Activated T-helper 1 cell treated with anti-CD3 and anti-CD28 coated beads, Interleukin-12 subunit alpha, Interleukin-12 subunit beta, Interleukin-2, Interleukin-4 antibody, amounts not matched to agents 30 ng/mL and 10 ng/mL and 1 ng/mL, durations not matched to agents 14 hours and 24 hours and 36 hours (primary cell): ENCODE measurements at regions not wholly inside any gene's neighbourhood (a gene's known extent, or its start where the extent isn't known, plus 50 kb on each side); places are given as distances from the start of the nearest gene placed in this dataset.

Experiments used
- DNase-seq: peaks from one replicate; pipeline ENCODE4 v3.0.0; 2021; ENCODE audit warnings: low spot score
- H3K27ac Mint-ChIP-seq: one replicate; pipeline ENCODE4 v1.8.0; 2021; ENCODE audit warnings: mild to moderate bottlenecking, mixed read lengths
- H3K27me3 Mint-ChIP-seq: one replicate; pipeline ENCODE4 v1.8.0; 2022; ENCODE audit warnings: mild to moderate bottlenecking, moderate library complexity, mixed read lengths; ENCODE audit not compliant: insufficient read depth
- H3K36me3 Mint-ChIP-seq: one replicate; pipeline ENCODE4 v1.8.0; 2021; ENCODE audit warnings: low read depth, mixed read lengths
- H3K4me1 Mint-ChIP-seq: one replicate; pipeline ENCODE4 v1.8.0; 2021; ENCODE audit warnings: low read depth, mixed read lengths
- H3K4me3 Mint-ChIP-seq: one replicate; pipeline ENCODE4 v1.8.0; 2021; ENCODE audit warnings: mild to moderate bottlenecking, moderate library complexity, mixed read lengths
- H3K9me3 Mint-ChIP-seq: one replicate; pipeline ENCODE4 v1.8.0; 2021; ENCODE audit warnings: mixed read lengths
- intact Hi-C: fragments of 100-400 bp; cut with micrococcal nuclease; formaldehyde crosslinking; loops from one replicate; pipeline ENCODE4 v1.15.1; 2024

DNA sequence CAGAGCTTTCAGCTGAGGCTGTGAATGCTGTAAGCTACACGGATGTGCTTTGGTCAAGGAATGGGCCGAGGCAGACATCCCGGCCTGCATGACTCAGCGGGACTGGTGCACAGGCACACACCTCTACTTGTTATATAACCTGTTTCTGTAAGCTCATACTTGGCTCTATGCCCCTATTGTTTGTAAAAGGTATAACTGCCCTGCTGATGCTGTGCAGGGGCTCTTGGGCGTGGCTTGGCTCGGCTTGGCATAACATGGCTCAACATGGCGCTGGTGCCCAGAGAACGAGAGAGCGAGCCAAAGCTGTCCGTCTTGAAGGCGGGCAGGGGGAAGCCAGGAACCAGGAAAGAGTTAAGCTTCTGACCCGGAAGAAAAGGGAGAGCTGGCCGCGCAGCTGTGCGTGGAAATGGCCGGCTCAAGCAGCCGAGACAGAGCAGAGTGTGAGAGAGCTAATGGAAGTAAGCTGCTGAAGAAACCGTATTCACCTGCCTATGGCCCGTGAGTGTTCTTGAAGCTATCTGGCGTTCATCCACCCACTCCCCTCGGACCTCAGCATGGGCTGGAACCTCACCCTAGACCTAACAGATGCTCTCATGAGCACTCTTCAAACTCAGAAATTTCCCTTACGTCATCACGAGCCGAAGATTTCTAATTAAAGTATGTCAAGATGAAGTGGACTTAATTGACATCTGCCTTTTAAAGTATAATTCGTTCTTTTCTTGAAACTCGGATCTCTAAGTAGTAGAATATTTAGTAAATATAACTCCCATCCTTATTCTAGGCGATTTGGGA lies 286.3 kb upstream of the AGA start:
- H3K4me3 Mint-ChIP-seq = no peak overlapping the region
- intact Hi-C loops = no loop called here
- no peak overlapping the region for H3K27ac Mint-ChIP-seq
- no peak for DNase-seq
- no peaks in the 10 kb centered on the region for H3K36me3 Mint-ChIP-seq
- H3K9me3 Mint-ChIP-seq = no peaks in the 10 kb centered on the region
- H3K4me1 Mint-ChIP-seq = no peaks in the 10 kb centered on the region
- no peaks in the 10 kb centered on the region for H3K27me3 Mint-ChIP-seq

DNA sequence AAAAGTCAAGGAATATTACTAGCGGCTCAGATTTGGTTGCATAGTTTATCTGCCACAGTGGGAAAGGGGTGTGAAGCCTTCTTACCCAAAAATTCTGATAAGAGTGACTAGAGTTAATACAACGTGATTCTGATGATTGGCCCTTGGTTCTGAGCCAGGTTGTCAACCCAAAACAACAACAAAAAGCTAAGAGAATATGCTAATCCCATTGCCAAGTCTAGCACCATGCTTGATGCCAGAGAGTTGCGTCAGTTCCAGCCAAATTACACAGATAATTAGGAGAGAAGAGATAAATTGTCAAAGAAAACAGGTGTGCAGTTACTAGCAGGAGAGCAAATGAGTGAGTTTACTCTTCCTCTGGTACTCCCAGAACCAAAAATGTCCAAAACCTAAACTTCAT lies 287.4 kb upstream of the AGA start:
- Mint-ChIP-seq H3K9me3 (no peaks in the 10 kb centered on the region), H3K27me3 (no peaks in the 10 kb centered on the region), H3K27ac (no peak overlapping the region), H3K4me1 (no peaks in the 10 kb centered on the region), H3K36me3 (no peaks in the 10 kb centered on the region), H3K4me3 (no peak overlapping the region)
- intact Hi-C loops = no loop called here
- no peak for DNase-seq

DNA sequence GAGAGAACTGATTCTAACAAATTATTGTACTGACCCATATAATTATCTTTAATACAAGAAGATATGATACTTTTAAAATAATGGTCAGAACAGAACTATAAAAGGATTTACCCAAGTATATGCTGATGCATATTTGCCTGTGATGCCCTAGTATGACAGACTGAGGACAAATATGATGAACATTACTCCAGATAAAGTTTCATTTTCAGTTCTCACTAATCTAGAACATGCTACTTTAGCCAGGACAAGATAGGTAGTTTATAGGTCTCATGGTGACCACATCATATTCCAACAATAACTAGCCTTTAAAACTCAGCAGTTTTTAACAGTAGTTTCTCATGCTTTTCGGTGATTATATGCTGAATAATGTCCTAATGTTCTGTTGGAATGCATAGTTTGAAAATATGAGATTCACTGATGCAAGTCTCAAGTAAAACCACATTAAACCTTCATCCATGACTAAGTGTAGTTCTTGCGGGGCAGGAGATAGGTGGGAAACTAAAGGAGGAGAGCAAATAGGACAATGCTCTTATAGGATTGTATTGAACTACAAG lies 295.2 kb upstream of the AGA start:
- H3K27me3 Mint-ChIP-seq = no peaks in the 10 kb centered on the region
- no peaks in the 10 kb centered on the region for H3K36me3 Mint-ChIP-seq
- DNase-seq = no peak
- H3K27ac Mint-ChIP-seq = no peak overlapping the region
- H3K4me3 Mint-ChIP-seq = no peak overlapping the region
- H3K9me3 Mint-ChIP-seq = no peaks in the 10 kb centered on the region
- intact Hi-C loops = no loop called here
- no peaks in the 10 kb centered on the region for H3K4me1 Mint-ChIP-seq

DNA sequence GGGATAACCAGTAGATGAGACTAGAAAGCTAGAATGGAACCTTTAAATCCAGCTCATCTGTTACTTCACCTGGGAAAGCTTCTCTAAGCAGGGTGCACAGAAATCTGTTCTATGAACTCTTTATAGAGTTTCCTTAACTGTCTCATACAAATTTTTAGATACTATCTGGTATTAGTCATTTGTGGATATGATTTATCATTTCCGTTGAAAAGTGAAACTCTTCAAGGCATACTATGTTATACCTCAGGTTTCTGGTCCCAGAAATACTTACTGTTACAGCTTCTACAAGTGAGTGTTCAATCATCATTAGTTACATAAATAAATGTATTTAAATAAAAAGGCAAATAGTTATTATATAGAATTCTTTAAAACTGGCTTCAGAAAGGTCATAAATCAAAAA lies 298.3 kb upstream of the AGA start:
- Mint-ChIP-seq H3K9me3 (no peaks in the 10 kb centered on the region), H3K4me3 (no peak overlapping the region), H3K36me3 (no peaks in the 10 kb centered on the region), H3K4me1 (no peaks in the 10 kb centered on the region), H3K27ac (no peak overlapping the region), H3K27me3 (no peaks in the 10 kb centered on the region)
- intact Hi-C loops = loop anchor here (1.0 kb wide), 1 partner anchor 13 kb away; no protein-coding TSS in a partner anchor
- no peak for DNase-seq

DNA sequence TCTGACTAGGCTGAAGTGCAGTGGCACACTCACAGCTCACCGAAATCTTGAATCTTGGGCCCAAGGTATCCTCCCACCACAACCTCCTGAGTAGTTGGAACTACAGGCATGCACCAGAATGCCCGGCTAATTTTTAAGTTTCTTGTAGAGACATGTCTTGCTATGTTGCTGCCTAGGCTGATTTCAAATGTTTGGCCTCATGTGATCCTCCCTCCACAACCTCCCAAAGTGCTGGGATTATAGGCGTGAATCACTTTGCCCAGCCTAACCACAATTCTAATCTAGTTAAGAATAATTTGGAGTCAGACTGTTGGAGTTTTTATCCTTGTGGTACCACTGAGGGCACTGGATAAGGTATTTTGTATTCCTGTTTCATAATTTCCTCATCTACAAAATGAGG lies 317.5 kb upstream of the AGA start:
- no peaks in the 10 kb centered on the region for H3K36me3 Mint-ChIP-seq
- no peak overlapping the region for H3K27ac Mint-ChIP-seq
- H3K4me3 Mint-ChIP-seq = no peak overlapping the region
- no peak for DNase-seq
- intact Hi-C loops = no loop called here
- H3K27me3 Mint-ChIP-seq = peaks cover 6% of the 10 kb centered on the region
- H3K4me1 Mint-ChIP-seq = no peaks in the 10 kb centered on the region
- no peaks in the 10 kb centered on the region for H3K9me3 Mint-ChIP-seq

GRCh38 chr4:177761692-177762091 lies 319.5 kb upstream of the AGA start:
- no peak overlapping the region for H3K4me3 Mint-ChIP-seq
- intact Hi-C loops = no loop called here
- DNase-seq = no peak
- no peak overlapping the region for H3K27ac Mint-ChIP-seq
- H3K4me1 Mint-ChIP-seq = no peaks in the 10 kb centered on the region
- no peaks in the 10 kb centered on the region for H3K9me3 Mint-ChIP-seq
- H3K36me3 Mint-ChIP-seq = no peaks in the 10 kb centered on the region
- peaks cover 4% of the 10 kb centered on the region for H3K27me3 Mint-ChIP-seq

DNA sequence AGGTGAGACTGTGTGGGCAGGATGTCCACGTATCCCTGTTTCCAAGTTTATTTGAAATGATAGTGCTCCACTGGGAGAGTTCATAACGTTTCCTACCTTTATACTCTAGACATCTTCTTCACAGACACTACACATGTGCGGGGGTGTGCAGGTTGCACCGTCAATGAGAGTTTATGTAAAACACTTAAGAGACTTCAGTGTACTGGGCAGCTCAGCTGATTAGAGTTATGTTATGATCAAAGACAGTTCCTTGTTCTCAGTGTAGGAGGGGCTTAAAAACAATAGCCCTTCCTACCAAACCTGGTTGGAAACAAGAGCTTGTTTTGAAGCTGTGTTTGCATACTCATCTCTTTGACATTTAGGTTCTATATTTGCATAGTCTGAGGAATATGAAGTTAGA lies 326.9 kb upstream of the AGA start:
- intact Hi-C loops = no loop called here
- Mint-ChIP-seq H3K9me3 (no peaks in the 10 kb centered on the region), H3K27me3 (no peaks in the 10 kb centered on the region), H3K4me3 (no peak overlapping the region), H3K4me1 (no peaks in the 10 kb centered on the region), H3K36me3 (no peaks in the 10 kb centered on the region), H3K27ac (no peak overlapping the region)
- DNase-seq = no peak

DNA sequence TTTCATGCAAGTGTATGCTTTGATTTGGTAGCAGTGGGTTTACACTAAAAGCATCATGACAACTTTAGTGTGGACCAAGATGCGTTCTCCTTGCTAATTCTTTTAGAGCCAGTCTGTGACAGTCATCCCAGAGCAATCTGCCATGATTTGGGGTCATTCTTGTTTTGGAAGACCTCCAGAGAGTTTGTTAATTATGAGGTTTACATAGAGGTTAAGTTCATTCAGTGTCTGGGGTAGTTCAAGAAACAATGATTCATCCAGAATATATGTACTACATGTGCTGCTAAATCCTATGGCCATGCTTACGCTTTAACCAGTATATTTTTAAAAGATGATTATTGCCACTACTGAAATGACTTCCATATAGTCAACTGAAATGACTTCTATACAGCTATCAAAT lies 328.5 kb upstream of the AGA start:
- Mint-ChIP-seq H3K27ac (no peak overlapping the region), H3K27me3 (peaks cover 3% of the 10 kb centered on the region), H3K9me3 (no peaks in the 10 kb centered on the region), H3K36me3 (no peaks in the 10 kb centered on the region), H3K4me3 (no peak overlapping the region), H3K4me1 (no peaks in the 10 kb centered on the region)
- no peak for DNase-seq
- intact Hi-C loops = no loop called here

- no peaks in the 10 kb centered on the region for H3K36me3 Mint-ChIP-seq
- intact Hi-C loops = no loop called here
- no peak overlapping the region for H3K4me3 Mint-ChIP-seq
- H3K9me3 Mint-ChIP-seq = no peaks in the 10 kb centered on the region
- H3K27ac Mint-ChIP-seq = no peak overlapping the region
- DNase-seq = no peak
- H3K4me1 Mint-ChIP-seq = no peaks in the 10 kb centered on the region
- H3K27me3 Mint-ChIP-seq = peaks cover 3% of the 10 kb centered on the region
These were observed 329.4 kb upstream of the AGA start for GRCh38 chr4:177771645-177772044.

GRCh38 chr4:177778623-177779022 lies 336.4 kb upstream of the AGA start:
- peaks cover 3% of the 10 kb centered on the region for H3K27me3 Mint-ChIP-seq
- no peak overlapping the region for H3K27ac Mint-ChIP-seq
- H3K4me3 Mint-ChIP-seq = no peak overlapping the region
- H3K4me1 Mint-ChIP-seq = no peaks in the 10 kb centered on the region
- intact Hi-C loops = no loop called here
- no peaks in the 10 kb centered on the region for H3K36me3 Mint-ChIP-seq
- H3K9me3 Mint-ChIP-seq = no peaks in the 10 kb centered on the region
- no peak for DNase-seq

DNA sequence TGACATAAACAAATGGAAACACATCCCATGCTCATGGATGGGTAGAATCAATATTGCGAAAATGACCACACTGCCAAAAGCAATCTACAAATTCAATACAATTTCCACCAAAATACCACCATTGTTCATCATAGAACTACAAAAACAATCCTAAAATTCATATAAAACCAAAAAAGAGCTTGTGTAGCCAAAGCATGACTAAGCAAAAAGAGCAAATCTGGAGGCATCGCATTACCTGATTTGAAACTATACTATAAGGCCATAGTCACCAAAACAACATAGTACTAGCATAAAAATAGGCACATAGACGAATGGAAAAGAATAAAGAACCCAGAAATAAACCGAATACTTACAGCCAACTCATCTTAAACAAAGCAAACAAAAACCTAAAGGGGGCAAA lies 342.8 kb upstream of the AGA start:
- Mint-ChIP-seq H3K27ac (no peak overlapping the region), H3K27me3 (no peaks in the 10 kb centered on the region), H3K9me3 (no peaks in the 10 kb centered on the region), H3K4me3 (no peak overlapping the region), H3K4me1 (no peaks in the 10 kb centered on the region), H3K36me3 (no peaks in the 10 kb centered on the region)
- intact Hi-C loops = no loop called here
- DNase-seq = no peak

- Mint-ChIP-seq H3K27ac (no peak overlapping the region), H3K4me1 (no peaks in the 10 kb centered on the region), H3K36me3 (no peaks in the 10 kb centered on the region), H3K9me3 (no peaks in the 10 kb centered on the region), H3K27me3 (no peaks in the 10 kb centered on the region), H3K4me3 (no peak overlapping the region)
- DNase-seq = no peak
- intact Hi-C loops = no loop called here
These were observed 347.4 kb upstream of the AGA start for GRCh38 chr4:177789610-177790009.

DNA sequence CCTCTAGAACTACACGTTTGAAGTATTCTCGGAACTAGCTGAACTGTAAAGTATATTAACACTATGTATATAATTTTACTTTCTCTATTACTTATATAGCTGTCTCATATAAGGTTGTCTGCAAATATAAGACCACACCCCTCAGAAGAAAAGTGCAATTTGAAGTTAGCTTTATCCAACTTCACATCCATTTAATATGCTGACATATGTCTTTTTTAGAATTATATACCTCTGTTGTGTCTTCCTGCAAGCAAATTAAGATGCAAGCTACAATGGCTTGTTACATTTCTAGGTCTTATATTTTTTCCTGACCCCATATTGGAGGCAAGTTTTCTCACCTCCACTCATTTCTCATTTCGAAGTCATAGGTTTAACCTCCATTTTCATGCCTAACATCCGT lies 349.0 kb upstream of the AGA start:
- intact Hi-C loops = no loop called here

DNA sequence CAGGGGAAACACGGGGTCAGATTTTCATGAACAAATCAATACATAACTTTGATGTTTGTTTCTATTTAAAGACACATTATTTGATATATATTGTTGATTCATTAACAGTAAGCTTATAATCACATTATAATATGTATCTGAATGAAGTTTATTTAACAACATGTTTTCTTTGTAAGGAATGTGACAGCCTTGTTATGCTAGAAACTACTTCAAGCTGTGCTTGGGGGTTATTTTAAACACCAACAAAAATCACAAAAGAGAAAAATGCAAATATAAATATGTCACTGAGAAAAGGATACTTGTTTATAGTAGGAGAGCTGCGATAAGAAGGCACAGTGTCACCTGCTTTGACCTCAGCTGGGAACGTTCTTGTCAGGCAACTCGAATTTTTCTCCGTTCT lies 354.6 kb upstream of the AGA start:
- intact Hi-C loops = no loop called here
- Mint-ChIP-seq H3K27me3 (no peaks in the 10 kb centered on the region), H3K27ac (no peak overlapping the region), H3K9me3 (no peaks in the 10 kb centered on the region), H3K36me3 (no peaks in the 10 kb centered on the region), H3K4me3 (no peak overlapping the region), H3K4me1 (no peaks in the 10 kb centered on the region)
- no peak for DNase-seq

More for the DNA sequence above, 349.0 kb upstream of the AGA start:
- no peak overlapping the region for H3K27ac Mint-ChIP-seq
- no peak for DNase-seq
- H3K36me3 Mint-ChIP-seq = no peaks in the 10 kb centered on the region
- no peaks in the 10 kb centered on the region for H3K9me3 Mint-ChIP-seq
- H3K4me3 Mint-ChIP-seq = no peak overlapping the region
- H3K27me3 Mint-ChIP-seq = no peaks in the 10 kb centered on the region
- no peaks in the 10 kb centered on the region for H3K4me1 Mint-ChIP-seq
